ENCODE measurements at regions not wholly inside any gene's neighbourhood (a gene's known extent, or its start where the extent isn't known, plus 50 kb on each side); places are given as distances from the start of the nearest gene placed in this dataset.

GRCh38 chr5:124328201-124328600, 418.2 kb downstream of the ZNF608 start:
- TF ChIP-seq, protein P1, sequence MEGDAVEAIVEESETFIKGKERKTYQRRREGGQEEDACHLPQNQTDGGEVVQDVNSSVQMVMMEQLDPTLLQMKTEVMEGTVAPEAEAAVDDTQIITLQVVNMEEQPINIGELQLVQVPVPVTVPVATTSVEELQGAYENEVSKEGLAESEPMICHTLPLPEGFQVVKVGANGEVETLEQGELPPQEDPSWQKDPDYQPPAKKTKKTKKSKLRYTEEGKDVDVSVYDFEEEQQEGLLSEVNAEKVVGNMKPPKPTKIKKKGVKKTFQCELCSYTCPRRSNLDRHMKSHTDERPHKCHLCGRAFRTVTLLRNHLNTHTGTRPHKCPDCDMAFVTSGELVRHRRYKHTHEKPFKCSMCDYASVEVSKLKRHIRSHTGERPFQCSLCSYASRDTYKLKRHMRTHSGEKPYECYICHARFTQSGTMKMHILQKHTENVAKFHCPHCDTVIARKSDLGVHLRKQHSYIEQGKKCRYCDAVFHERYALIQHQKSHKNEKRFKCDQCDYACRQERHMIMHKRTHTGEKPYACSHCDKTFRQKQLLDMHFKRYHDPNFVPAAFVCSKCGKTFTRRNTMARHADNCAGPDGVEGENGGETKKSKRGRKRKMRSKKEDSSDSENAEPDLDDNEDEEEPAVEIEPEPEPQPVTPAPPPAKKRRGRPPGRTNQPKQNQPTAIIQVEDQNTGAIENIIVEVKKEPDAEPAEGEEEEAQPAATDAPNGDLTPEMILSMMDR (IDR thresholded peaks at IDR 0.05; ENCODE audit: control extremely low read depth, extremely low read depth, low read depth, missing control alignments) = no peak
- CTCF ChIA-PET = no interaction called here
- POLR2A ChIA-PET = no interaction called here
- no peak for DNase-seq (ENCODE audit: extremely low spot score)

- no peak for DNase-seq (ENCODE audit: extremely low spot score)
- ChIA-PET CTCF (no interaction called here), POLR2A (no interaction called here)
- TF ChIP-seq, protein P1 (IDR thresholded peaks at IDR 0.05; ENCODE audit: control extremely low read depth, extremely low read depth, low read depth, missing control alignments) = no peak
Observed at GRCh38 chr5:124318661-124319060, 427.8 kb downstream of the ZNF608 start.

DNA sequence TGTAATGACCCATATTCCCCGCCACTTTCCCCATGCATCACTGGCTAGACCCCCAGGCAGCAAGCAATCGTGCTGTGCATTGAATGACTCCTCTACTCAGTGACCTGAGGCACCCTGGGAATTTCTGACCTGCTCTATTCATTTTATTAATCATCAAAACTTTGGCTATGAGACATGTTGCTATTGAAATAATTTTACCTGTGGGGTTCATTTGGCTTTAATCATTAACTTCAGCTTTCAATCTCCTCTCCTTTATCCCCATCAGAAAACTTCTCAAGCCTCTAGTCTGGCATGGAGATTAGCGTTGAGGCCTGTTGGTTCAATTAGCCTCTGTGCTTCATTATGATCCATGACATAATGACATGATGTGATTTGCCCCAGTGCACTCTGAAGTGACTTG, 429.0 kb downstream of the ZNF608 start:
- DNase-seq (ENCODE audit: extremely low spot score) = no peak
- TF ChIP-seq, protein P1 (IDR thresholded peaks at IDR 0.05; ENCODE audit: control extremely low read depth, extremely low read depth, low read depth, missing control alignments) = no peak
- CTCF ChIA-PET = no interaction called here
- POLR2A ChIA-PET = no interaction called here

DNA sequence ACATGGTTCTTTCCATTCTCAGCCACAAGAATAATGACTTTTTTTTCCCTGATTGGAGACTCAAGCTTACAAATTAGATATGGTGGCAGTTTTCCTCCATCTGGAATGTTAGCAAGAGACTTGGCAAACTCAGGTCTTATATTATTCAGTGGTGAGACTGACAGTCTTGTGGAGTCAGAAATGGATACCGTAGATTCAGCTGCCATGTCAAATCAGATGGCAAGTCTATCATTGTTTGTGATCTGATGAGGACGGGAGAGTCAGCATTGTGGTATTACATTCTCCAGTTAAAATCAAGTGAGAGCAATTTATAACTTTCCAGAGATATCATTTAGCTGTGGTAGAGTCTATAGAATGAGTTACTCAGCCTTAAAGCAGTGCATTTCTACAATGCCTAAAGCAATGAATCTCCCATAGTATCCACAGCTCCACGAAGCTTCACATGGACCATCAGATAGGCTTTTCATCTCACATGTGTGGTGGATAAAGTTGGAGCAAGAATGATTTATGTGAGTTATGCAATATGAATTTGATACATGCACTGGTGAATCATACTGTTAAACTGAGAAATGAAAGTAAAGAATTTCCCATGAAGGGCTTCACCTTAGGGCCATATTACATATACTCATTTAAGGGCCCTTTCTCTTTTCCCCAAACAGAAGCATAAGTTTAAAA, 430.6 kb downstream of the ZNF608 start:
- no peak for DNase-seq (ENCODE audit: extremely low spot score)
- POLR2A ChIA-PET = no interaction called here
- CTCF ChIA-PET = no interaction called here
- TF ChIP-seq, protein P1 (IDR thresholded peaks at IDR 0.05; ENCODE audit: control extremely low read depth, extremely low read depth, low read depth, missing control alignments) = no peak

GRCh38 chr5:124310453-124310852, 436.0 kb downstream of the ZNF608 start:
- TF ChIP-seq, protein P1 (IDR thresholded peaks at IDR 0.05; ENCODE audit: control extremely low read depth, extremely low read depth, low read depth, missing control alignments) = no peak
- CTCF ChIA-PET = interaction anchor here (0.8 kb wide), 1 partner anchor 9 kb away, joined by 3 read pairs; no protein-coding TSS in a partner anchor
- DNase-seq (ENCODE audit: extremely low spot score) = no peak
- POLR2A ChIA-PET = no interaction called here

- no peak for DNase-seq (ENCODE audit: extremely low spot score)
- ChIA-PET POLR2A (no interaction called here), CTCF (no interaction called here)
- TF ChIP-seq, protein P1 (IDR thresholded peaks at IDR 0.05; ENCODE audit: control extremely low read depth, extremely low read depth, low read depth, missing control alignments) = no peak
Observed at GRCh38 chr5:124309241-124309980, 437.0 kb downstream of the ZNF608 start.
